Bone marrow (tissue), 2 donors: ENCODE measurements at regions not wholly inside any gene's neighbourhood (a gene's known extent, or its start where the extent isn't known, plus 50 kb on each side); places are given as distances from the start of the nearest gene placed in this dataset.

ENCODE experiments used
- DNase-seq, 2 donors: peaks; one replicate each; lab custom pipeline; 2025; lab: John Stamatoyannopoulos, UW

- no peak for DNase-seq
Measured at GRCh38 chr3:106533093-106533787, 664.4 kb upstream of the CBLB start.

- no peak for DNase-seq
Measured at GRCh38 chr3:106533788-106534160, 665.0 kb upstream of the CBLB start.

GRCh38 chr3:106534206-106534605 is 665.4 kb upstream of the CBLB start:
- peak in 1 of 2 donors; percentile 91 for DNase-seq

- no peak for DNase-seq
Measured at GRCh38 chr3:106540743-106541142, 671.9 kb upstream of the CBLB start.

- no peak for DNase-seq
Measured at GRCh38 chr3:106542101-106542769, 673.4 kb upstream of the CBLB start.

- DNase-seq = no peak
Measured at GRCh38 chr3:106552351-106553043, 683.7 kb upstream of the CBLB start.

GRCh38 chr3:106560451-106560966 is 691.7 kb upstream of the CBLB start:
- no peak for DNase-seq

GRCh38 chr3:106566277-106566676 is 697.5 kb upstream of the CBLB start:
- DNase-seq = peak in 1 of 2 donors; percentile 29

- DNase-seq = no peak
Measured at GRCh38 chr3:106570426-106570825, 701.6 kb upstream of the CBLB start.

GRCh38 chr3:106573605-106574004 is 704.8 kb upstream of the CBLB start:
- no peak for DNase-seq

GRCh38 chr3:106575029-106575428 is 706.2 kb upstream of the CBLB start:
- no peak for DNase-seq

- no peak for DNase-seq
Measured at GRCh38 chr3:106577241-106577640, 708.4 kb upstream of the CBLB start.

- no peak for DNase-seq
Measured at GRCh38 chr3:106578911-106579310, 710.1 kb upstream of the CBLB start.

GRCh38 chr3:106582151-106582550 is 713.3 kb upstream of the CBLB start:
- DNase-seq = no peak

- no peak for DNase-seq
Measured at GRCh38 chr3:106587551-106587950, 718.7 kb upstream of the CBLB start.

- no peak for DNase-seq
Measured at GRCh38 chr3:106588739-106589138, 719.9 kb upstream of the CBLB start.

- DNase-seq = no peak
Measured at GRCh38 chr3:106589311-106589942, 720.6 kb upstream of the CBLB start.

- DNase-seq = no peak
Measured at GRCh38 chr3:106590216-106590615, 721.4 kb upstream of the CBLB start.

GRCh38 chr3:106593381-106593780 is 724.6 kb upstream of the CBLB start:
- DNase-seq = no peak

- peak; percentile 11 to 73 for DNase-seq
Measured at GRCh38 chr3:106609666-106610301, 741.0 kb upstream of the CBLB start.

GRCh38 chr3:106610362-106610959 is 741.6 kb upstream of the CBLB start:
- DNase-seq = no peak

GRCh38 chr3:106611116-106611515 is 742.3 kb upstream of the CBLB start:
- no peak for DNase-seq
